ENCODE measurements at regions not wholly inside any gene's neighbourhood (a gene's known extent, or its start where the extent isn't known, plus 50 kb on each side); places are given as distances from the start of the nearest gene placed in this dataset.

DNA sequence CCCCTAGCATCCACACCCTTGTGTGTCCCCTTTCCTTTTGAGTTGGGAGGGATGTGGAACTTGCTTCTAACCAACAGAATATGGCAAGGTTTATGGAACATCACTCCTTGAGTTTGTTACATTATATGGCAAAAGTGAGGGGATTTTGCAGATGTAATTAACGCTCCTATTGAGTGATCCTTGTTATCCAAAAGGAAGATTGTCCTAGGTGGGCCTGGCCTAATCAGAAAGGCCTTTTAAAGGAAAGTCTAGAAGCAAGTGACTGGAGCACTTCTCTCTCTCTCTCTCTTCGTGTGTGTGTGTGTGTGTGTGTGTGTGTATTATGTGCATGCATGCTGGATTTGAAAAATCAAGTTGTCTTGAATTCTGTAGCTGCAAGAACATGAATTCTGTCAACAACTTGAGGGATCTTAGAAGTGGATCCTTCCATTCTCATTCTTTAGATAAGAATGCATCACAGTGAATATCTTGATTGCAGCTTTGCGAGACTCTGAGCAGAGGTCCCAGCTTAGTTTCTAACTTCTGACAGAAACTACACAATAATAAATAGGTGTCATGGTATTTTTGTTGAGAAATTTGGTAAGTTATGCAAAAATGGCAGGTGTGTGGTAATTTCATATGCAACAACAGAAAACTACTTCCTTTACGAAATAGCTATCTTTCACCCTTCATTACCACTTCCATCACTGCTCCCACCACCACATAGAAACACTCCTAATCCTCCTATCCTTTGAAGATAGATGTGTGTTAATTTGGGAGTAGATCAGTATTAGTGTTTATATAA is 360.9 kb upstream of the CBLB start:
- no peak for DNase-seq

GRCh38 chr3:106231086-106231485 is 362.3 kb upstream of the CBLB start:
- DNase-seq = no peak

DNA sequence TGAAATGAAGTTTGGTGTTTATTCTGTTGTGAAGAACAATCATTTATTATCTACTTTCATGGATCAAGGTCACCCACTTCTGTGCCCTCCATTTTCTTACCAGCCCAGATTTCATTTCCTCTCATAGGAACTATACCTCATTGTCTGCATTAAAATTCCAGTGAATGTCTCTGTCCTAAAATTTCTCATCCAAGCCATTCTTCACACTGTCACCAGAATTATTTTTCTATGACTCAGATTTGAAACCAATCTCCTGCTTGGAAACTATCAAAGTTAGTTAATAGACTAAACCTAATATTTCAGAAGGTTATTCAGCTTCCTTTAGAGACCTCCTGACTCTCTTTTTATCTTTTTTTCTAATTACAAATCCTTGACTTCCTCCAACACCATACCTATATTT is 364.1 kb upstream of the CBLB start:
- DNase-seq = no peak

DNA sequence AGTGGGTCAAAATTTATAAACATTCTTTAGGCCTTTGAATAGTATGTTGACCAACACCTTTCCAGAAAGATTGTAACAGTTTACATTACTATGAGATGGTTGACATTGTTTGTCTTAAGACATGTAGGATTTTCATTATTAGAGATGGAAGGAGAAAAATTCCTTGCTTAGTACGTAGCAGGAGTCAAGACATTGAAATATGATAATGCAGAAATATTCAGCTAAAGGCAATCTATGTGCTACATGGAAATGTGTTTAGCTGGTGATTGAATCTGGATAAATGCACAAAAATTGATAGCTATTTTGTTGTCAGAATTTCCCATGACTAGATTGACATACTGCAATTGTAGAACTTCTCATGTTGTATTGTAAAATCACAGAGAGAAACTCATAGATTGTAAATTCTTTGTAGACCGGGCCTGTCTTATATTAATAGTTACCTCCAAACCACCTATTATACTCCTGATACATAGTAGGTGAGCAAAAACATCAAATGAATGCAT is 370.4 kb upstream of the CBLB start:
- DNase-seq = no peak

DNA sequence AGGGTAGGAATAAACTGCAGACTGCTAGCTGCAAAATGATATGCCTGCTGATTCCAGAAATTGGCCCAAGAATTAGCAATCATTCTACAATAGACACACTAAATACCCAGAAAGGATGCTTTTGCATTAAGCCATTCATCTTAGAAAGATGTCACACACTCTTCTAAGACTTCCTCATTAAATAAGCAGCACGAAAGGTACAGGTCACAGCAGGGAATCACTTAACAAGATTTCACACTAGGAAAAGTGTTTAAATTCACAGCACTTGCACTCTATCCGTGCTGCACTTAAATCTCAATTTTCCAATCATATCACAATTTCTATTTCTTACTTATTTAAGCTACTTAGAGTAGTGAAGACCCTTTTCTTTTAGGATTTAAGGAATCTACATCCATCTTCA is 372.8 kb upstream of the CBLB start:
- DNase-seq = no peak

DNA sequence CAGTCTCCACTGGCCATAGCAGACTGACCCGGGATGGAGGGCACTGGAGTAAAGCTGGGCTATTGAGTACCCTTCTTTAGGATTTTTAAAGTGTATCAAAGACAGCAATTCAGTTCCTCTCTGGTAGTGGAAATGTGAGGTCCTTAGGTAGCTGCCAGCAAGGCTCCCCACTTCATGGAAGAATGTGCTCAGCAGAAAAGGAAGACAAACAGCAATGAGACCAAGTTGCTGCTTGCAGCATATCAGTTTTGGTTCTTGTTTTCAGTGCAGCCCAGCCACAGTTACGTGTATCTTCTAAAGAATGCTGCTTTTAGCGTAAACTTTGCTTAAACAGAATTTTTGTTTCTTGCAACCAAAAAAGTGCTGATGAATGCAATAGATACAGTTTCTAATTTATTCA is 374.0 kb upstream of the CBLB start:
- DNase-seq = no peak

DNA sequence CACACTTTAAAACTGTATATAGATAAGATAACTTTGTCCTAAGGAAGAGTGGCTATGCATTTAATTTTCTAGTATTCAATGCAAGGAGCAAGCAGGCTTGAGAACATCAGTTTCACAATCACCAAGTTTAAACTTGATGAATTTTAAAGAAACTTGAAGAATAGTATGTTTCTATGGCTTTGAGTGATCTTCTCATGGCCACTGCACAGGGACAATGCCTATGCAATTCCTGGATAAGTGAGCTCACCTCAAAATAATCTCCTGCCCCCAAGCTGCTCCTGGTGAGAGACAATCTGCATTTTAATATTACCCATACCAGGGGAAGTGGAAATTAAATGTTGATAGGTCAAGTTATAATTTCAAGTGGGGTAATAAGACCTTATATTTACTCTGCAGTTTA is 376.6 kb upstream of the CBLB start:
- DNase-seq = no peak

- DNase-seq = no peak
These were observed 379.3 kb upstream of the CBLB start for GRCh38 chr3:106247902-106248684.

- DNase-seq = no peak
These were observed 380.3 kb upstream of the CBLB start for GRCh38 chr3:106249159-106249558.

DNA sequence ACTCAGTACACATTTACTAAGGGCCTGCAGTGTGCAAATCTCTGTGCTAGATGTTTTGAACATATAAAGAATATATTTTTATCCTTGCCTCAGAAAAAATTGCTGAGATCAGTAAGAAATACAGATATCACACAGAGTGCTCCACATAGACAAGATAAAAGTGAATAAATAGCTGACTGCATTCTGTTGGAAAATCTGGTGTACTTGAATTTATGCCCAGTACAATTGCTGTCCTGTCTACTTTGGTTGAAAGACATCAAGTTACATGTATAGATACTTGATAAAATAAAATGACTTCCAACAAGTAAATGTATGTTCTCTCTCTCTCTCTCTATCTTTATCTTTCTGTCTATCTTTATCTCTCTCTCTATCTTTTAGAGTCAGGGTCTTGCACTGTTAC is 381.2 kb upstream of the CBLB start:
- no peak for DNase-seq

DNA sequence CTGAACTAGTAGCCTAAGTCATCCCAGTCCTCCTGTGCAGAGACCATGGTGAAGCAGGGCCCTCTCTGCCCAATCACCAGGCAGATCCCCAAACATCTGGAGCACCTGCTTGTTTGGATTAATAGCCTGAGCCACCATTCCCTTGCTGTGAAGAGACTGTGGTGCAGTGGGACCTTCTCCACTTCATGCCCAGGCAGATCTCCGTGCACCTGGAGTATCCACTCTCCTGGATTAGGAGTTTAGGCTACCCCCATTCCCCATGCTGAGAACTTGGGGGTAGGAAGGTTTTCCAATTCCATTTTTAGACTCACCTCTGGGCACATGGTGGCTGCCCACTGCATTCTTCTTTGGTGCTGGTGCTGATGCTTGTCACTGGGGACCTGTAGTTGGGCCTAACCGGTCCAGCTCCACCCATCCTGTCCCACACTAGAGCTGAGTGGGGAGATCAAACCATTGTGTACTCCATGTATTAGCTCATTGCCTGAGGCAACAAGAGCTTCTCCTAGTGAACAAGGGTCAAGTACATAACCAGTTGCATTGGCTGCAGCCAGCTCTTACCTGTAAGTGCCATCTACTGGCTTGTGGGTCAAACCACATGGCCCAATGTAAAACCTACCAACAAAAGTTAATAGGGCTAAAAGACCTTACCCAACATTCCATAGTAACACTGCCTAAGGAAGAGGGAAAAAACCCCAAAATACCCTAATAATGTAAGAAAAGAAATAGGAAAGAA is 382.5 kb upstream of the CBLB start:
- DNase-seq = no peak

GRCh38 chr3:106255870-106256248 is 387.0 kb upstream of the CBLB start:
- no peak for DNase-seq

DNA sequence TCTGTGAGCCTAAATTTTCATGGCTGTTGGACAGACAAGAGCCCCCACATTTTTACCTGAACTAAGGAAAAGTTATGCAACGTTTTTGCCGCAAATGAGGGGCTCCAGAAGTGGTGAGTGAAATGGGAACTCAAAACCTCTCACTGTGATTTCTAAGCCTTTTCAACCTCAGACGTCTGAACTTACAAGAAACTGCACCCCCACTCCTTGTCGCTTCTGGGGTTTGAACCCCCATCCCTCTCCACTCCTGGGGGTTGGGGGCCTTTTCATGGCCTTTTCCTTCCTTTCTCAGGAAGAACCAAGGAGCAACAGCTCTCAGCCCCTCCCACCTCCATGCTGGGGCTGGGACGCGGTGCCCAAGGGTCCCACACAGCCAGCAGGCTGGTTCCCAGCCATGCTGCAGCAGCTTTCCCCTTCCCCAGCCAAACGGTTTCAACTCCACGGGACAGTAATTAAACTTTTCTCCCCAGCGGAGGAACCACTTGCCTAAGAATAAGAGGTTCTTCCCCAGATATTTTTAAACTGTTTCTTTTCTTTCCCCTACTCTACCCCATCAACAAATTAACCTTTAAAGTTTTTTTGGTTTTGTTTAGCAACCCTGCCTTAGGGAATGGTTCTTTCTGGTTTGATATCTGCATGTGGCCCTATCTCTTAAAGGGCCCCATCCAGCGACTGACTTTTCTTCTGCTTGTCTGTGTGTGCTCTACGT is 387.6 kb upstream of the CBLB start:
- DNase-seq = no peak

- no peak for DNase-seq
These were observed 388.4 kb upstream of the CBLB start for GRCh38 chr3:106257172-106257571.

DNA sequence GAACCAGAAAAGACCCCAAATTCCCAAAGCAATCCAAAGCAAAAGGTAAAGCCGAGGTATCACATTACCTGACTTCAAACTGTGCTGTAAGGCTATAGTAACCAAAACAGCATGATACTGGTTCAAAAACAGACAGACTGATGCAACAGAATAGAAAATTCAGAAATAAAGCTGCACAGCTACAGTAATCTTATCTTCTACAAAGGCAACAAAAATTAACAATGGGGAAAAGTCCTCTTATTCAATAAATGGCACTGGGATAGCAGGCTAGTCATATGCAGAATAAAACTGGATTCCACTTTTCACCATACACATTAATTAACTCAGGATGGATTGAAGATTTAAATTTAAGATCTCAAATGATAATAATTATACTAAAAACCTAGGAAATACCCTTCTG is 392.6 kb upstream of the CBLB start:
- DNase-seq = no peak

DNA sequence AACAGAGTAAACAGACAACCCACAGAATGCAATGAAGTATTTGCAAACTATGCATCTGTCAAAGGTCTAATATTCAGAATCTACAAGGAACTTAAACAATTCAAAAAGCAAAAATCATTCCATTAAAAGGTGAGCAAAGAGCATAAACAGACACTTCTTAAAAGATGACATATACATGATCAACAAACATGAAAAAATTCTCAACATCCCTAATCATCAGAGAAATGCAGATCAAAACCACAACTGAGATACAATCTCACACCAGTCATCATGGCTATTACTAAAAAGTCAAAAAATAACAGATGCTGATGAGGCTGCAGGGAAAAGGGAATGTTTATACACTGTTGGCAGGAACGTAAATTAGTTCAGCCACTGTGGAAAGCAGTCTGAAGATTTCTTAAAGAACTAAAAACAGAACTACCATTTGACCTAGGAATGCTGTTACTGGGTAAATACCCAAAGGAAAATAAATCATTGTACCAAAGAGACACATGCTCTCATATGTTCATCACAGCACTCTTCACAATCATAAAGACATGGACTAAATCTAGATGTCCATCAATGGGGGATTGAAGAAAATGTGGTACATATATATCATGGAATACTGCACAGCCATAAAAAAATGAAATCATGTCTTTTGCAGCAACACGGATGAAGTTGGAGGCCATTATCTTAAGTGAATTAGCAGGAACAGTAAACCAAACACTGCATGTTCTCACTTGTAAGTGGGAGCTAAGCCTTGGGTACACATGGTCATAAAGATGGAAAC is 393.3 kb upstream of the CBLB start:
- DNase-seq = no peak

GRCh38 chr3:106263011-106263410 is 394.2 kb upstream of the CBLB start:
- no peak for DNase-seq

GRCh38 chr3:106263546-106263945 is 394.7 kb upstream of the CBLB start:
- no peak for DNase-seq

GRCh38 chr3:106265704-106266103 is 396.9 kb upstream of the CBLB start:
- DNase-seq = no peak

DNA sequence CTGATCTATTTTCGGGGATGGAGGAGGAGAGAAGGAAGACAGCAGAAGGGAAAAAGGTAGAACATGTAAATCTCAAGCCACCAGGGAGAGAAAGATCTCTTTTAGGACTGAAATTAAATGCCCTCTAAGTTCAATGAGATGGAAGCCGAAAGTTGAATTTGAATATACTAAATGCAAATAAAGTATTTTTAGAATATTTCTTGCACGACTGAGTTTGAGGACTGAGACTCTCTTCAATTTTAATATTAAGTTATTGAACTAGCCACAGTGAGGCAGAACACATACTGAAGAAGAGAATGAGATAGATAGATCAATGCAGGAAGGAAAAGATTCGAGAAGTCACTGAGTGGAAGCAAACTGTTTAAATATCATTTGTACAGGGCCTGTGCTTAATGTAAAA is 399.9 kb upstream of the CBLB start:
- no peak for DNase-seq

DNA sequence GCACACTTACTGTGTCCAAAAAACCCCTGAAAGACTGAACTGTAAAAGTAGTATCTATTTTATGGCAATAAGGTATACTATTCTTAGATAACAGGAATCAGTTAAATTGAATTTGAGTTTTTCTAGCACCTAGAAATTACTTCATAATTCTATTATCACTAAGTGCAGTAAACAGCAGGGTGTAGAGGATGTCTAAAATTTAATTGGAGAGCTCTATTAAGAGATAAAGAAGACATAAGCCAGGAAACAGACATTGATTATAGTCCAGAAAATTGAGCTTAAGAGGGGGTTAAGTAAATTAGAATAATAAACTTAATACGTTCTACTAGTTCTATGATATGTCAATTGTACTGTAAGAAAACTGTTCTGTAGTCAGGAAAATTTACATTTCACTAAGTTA is 403.5 kb upstream of the CBLB start:
- no peak for DNase-seq

GRCh38 chr3:106275592-106275991 is 406.8 kb upstream of the CBLB start:
- no peak for DNase-seq
